ENCODE measurements at regions not wholly inside any gene's neighbourhood (a gene's known extent, or its start where the extent isn't known, plus 50 kb on each side); places are given as distances from the start of the nearest gene placed in this dataset.

DNA sequence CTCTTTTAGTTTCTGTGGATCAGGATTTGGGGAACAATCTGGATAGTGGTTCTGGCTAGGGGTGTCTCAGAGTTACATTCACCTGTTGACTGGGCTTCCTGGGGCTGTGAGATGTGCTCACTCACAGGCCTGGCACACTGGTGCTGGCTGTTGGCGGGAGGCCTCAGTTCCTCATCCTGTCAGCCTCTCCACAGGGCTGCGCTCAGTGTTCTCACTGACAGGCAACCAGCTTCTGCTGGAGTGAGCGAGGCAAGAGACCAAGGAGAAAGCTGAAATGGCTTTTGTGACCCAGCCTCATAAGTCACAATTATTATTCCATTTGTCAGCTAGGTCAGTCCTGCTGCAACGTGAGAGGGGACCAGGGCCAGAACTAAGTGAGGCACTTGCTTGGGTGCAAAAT is 180.6 kb upstream of the GLI2 start:
- TF ChIP-seq CTCF (IDR thresholded peaks at IDR 0.05) (no peak), POLR2A (IDR thresholded peaks at IDR 0.05) (no peak), EP300 (IDR thresholded peaks at IDR 0.05) (no peak)
